ENCODE measurements at regions not wholly inside any gene's neighbourhood (a gene's known extent, or its start where the extent isn't known, plus 50 kb on each side); places are given as distances from the start of the nearest gene placed in this dataset.

DNA sequence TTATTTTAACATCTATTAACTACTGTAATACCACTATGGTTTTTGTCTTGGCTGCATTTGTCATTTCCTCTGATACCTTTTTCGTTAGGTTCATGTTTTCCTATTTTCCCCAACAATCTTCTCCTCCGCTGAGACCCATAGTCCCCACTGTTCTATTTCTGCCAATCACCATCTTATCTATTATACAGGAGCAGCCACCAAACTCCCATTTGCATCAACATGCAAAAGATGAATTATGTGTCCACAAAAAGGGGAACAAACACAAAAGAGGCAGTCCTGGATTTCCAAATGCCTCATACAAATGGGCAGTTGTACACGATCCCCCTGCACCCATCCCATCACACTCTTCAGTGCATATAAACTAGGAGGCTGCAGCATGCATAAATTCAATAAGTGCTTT, 121.7 kb upstream of the MYLIP start:
- no peak overlapping the region for H3K4me3 ChIP-seq (ENCODE audit: extremely low read depth, insufficient read depth, low read length, poor library complexity, severe bottlenecking)
- WGBS, 2 experiments (ENCODE audit: insufficient coverage in 2 of 2) = 90 to 96% methylated on average over 3 of the region's 3 CpGs
- no peaks in the 10 kb centered on the region for H3K4me1 ChIP-seq (ENCODE audit: control insufficient read depth, insufficient read depth, low read length, poor library complexity, severe bottlenecking)

DNA sequence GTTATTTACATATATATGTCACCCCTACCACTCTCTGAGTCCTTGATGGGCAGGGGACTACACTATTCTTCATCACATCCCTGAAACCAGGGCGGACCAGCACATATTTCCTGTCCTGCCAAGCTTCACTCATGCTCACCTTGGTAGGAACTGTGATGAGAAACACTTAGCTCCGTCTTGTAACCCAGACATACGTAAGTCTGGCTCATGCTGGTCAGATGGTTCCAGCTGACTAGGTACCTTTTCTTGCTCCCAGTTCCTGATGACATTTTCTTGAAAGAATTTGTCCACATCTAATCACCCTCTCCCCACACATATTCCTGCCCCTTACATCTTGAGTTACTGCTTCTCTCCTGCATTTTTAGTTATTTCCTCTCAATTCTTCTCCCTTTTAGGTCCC, 122.2 kb upstream of the MYLIP start:
- Histone ChIP-seq H3K4me1 (ENCODE audit: control insufficient read depth, insufficient read depth, low read length, poor library complexity, severe bottlenecking) (no peaks in the 10 kb centered on the region), H3K36me3 (ENCODE audit: control insufficient read depth, insufficient read depth, low read length) (no peaks in the 10 kb centered on the region), H3K27ac (ENCODE audit: low read depth, low read length, severe bottlenecking) (no peak overlapping the region), H3K9me3 (ENCODE audit: control insufficient read depth, low read length) (no peaks in the 10 kb centered on the region), H3K4me3 (ENCODE audit: extremely low read depth, insufficient read depth, low read length, poor library complexity, severe bottlenecking) (no peak overlapping the region)
- 96 to 100% methylated on average over 2 to 3 of the region's 3 CpGs for WGBS, 2 experiments (ENCODE audit: insufficient coverage in 2 of 2)

More for the DNA sequence above, 121.7 kb upstream of the MYLIP start:
- Histone ChIP-seq H3K27ac (ENCODE audit: low read depth, low read length, severe bottlenecking) (no peak overlapping the region), H3K9me3 (ENCODE audit: control insufficient read depth, low read length) (no peaks in the 10 kb centered on the region), H3K36me3 (ENCODE audit: control insufficient read depth, insufficient read depth, low read length) (no peaks in the 10 kb centered on the region)

DNA sequence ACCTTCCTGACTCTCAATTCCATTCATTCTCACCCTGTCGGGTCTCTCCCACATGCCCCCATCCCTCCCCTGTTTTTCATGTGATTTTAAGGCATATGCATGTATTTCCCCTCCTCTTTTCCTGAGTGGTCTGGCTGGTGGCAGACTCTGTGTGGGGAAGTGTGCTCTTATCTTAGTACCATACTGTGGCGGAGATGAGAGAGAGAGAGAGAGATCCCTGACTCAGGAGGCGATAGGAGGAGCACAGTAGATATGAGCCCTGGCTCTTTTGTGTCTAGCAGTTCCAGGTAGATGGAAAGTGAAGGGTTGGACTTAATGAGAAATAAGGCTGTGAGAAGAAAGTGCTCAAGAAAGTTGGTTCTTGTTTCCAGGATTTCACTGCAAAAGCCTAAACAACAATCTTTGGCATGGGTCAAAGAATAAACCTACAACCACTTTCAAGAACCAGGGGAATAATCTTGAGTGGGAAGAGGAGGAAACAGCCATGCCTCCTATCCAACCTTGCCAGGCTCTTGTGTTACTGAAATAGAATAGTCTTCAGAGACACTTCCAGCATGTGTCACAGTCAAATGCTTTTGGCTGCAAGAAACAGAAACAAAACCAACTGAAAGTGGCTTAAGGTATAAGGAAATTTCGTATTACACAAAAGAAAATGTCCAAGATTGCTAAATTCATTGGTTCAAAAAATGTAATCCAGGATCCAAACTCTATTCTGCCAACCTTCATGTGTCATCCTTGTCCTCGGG, 123.8 kb upstream of the MYLIP start:
- no peak overlapping the region for H3K4me3 ChIP-seq (ENCODE audit: extremely low read depth, insufficient read depth, low read length, poor library complexity, severe bottlenecking)

DNA sequence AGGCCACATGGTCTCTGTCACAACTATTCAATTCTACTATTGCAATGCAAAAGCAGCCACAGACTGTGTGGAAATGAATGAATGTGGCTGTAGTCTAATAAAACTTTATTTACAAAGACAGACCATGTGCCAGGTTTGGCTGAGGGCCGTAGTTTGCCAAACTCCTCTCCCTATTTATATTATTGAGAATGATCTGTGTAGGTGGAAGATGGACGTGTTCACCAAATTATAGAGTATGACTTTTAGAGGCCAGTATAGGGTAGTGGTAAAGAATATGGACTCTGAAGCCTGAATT, 125.7 kb upstream of the MYLIP start:
- H3K4me3 ChIP-seq (ENCODE audit: extremely low read depth, insufficient read depth, low read length, poor library complexity, severe bottlenecking) = no peak overlapping the region
- H3K4me1 ChIP-seq (ENCODE audit: control insufficient read depth, insufficient read depth, low read length, poor library complexity, severe bottlenecking) = no peaks in the 10 kb centered on the region
- H3K36me3 ChIP-seq (ENCODE audit: control insufficient read depth, insufficient read depth, low read length) = no peaks in the 10 kb centered on the region
- WGBS, 2 experiments (ENCODE audit: insufficient coverage in 2 of 2) = no CpG with 5 or more reads among the region's 2 CpGs
- H3K9me3 ChIP-seq (ENCODE audit: control insufficient read depth, low read length) = no peaks in the 10 kb centered on the region
- no peak overlapping the region for H3K27ac ChIP-seq (ENCODE audit: low read depth, low read length, severe bottlenecking)

More for the DNA sequence above, 123.8 kb upstream of the MYLIP start:
- Histone ChIP-seq H3K27ac (ENCODE audit: low read depth, low read length, severe bottlenecking) (no peak overlapping the region), H3K4me1 (ENCODE audit: control insufficient read depth, insufficient read depth, low read length, poor library complexity, severe bottlenecking) (no peaks in the 10 kb centered on the region), H3K36me3 (ENCODE audit: control insufficient read depth, insufficient read depth, low read length) (no peaks in the 10 kb centered on the region), H3K9me3 (ENCODE audit: control insufficient read depth, low read length) (no peaks in the 10 kb centered on the region)
- WGBS, 2 experiments (ENCODE audit: insufficient coverage in 2 of 2) = 77 to 88% methylated on average over 4 of the region's 5 CpGs

DNA sequence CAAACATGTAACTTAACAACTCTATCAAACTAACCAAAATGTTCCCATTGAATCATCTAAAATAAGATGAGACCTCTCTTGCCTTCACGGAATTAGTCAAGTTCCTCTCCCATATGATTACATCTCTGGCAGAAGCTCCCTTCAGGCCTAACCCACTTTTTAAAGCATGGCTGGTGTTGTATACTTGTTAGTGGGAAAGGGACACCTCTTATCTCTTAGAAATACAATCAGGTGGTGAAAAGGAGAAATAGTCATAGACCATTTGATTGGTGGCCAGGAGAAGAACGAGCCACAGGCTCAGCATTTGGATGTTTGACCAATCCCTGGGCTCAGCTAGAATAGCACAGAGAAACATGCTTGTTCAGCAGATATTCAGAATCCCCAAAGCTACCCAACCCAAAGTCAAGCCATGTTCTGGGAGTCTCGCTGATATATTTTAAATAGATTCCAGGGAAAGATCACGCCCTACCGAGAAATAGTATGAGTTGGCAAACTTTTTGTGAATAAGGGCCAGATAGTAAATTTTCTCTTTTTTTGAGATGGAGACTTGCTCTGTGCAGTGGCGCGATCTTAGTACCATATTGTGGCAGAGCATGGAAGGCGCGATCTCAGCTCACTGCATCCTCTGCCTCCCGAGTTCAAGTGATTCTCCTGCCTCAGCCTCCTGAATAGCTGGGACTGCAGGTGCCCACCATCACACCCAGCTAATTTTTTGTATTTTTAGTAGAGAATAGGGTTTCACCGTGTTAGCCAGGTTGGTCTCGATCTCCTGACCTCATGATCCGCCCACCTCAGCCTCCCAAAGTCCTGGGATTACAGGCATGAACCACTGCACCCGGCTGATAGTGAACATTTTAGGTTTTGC, 126.3 kb upstream of the MYLIP start:
- WGBS, 2 experiments (ENCODE audit: insufficient coverage in 2 of 2) = 92 to 96% methylated on average over 8 of the region's 14 CpGs
- Histone ChIP-seq H3K4me3 (ENCODE audit: extremely low read depth, insufficient read depth, low read length, poor library complexity, severe bottlenecking) (no peak overlapping the region), H3K36me3 (ENCODE audit: control insufficient read depth, insufficient read depth, low read length) (no peaks in the 10 kb centered on the region), H3K27ac (ENCODE audit: low read depth, low read length, severe bottlenecking) (no peak overlapping the region), H3K4me1 (ENCODE audit: control insufficient read depth, insufficient read depth, low read length, poor library complexity, severe bottlenecking) (peaks cover 2% of the 10 kb centered on the region), H3K9me3 (ENCODE audit: control insufficient read depth, low read length) (no peaks in the 10 kb centered on the region)

DNA sequence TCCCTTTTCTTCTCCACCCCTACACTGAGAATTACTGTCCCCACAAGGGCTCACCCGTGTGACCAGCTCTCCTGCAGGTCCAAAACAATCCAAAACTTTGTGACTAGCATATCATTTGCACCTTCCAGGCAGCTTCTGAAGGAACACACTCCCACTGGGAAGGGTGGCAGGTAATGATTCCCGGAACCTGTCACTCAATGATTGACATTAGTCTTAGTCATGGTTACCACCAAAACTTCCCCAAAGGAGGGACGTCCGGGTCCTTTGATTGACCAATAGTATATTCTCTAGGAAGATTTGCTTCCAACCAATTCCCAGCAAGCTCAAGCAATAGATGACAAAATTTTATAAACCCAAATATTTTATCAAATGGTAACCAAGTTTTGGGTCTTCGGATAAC, 127.7 kb upstream of the MYLIP start:
- H3K27ac ChIP-seq (ENCODE audit: low read depth, low read length, severe bottlenecking) = no peak overlapping the region
- H3K9me3 ChIP-seq (ENCODE audit: control insufficient read depth, low read length) = no peaks in the 10 kb centered on the region
- 89 to 100% methylated on average over 2 to 4 of the region's 5 CpGs for WGBS, 2 experiments (ENCODE audit: insufficient coverage in 2 of 2)
- H3K4me1 ChIP-seq (ENCODE audit: control insufficient read depth, insufficient read depth, low read length, poor library complexity, severe bottlenecking) = peaks cover 12% of the 10 kb centered on the region
- H3K4me3 ChIP-seq (ENCODE audit: extremely low read depth, insufficient read depth, low read length, poor library complexity, severe bottlenecking) = no peak overlapping the region
- H3K36me3 ChIP-seq (ENCODE audit: control insufficient read depth, insufficient read depth, low read length) = no peaks in the 10 kb centered on the region

DNA sequence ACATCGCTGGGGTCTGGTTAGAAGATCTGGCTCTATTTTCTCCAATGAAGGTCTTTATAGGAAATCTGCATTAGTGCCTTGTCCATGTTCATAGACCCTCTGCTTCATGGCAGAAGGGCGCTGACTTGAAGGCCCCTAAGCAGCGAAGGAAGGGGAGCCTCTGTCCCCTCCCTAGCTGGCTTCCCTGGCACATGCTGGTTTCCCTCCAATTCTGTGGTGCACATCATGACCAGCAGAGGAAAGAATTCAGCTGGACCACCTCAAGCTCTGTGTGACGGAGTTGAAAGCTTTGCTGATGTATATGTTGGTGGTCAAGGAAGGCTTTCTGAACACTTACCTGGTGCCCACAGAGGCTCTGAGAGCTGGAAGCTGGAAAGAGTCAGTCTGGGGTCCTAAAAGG, 129.7 kb upstream of the MYLIP start:
- H3K4me1 ChIP-seq (ENCODE audit: control insufficient read depth, insufficient read depth, low read length, poor library complexity, severe bottlenecking) = peaks cover 28% of the 10 kb centered on the region
- H3K27ac ChIP-seq (ENCODE audit: low read depth, low read length, severe bottlenecking) = no peak overlapping the region
- no peaks in the 10 kb centered on the region for H3K36me3 ChIP-seq (ENCODE audit: control insufficient read depth, insufficient read depth, low read length)
- 95 to 100% methylated on average over 4 of the region's 4 CpGs for WGBS, 2 experiments (ENCODE audit: insufficient coverage in 2 of 2)
- no peaks in the 10 kb centered on the region for H3K9me3 ChIP-seq (ENCODE audit: control insufficient read depth, low read length)
- no peak overlapping the region for H3K4me3 ChIP-seq (ENCODE audit: extremely low read depth, insufficient read depth, low read length, poor library complexity, severe bottlenecking)

DNA sequence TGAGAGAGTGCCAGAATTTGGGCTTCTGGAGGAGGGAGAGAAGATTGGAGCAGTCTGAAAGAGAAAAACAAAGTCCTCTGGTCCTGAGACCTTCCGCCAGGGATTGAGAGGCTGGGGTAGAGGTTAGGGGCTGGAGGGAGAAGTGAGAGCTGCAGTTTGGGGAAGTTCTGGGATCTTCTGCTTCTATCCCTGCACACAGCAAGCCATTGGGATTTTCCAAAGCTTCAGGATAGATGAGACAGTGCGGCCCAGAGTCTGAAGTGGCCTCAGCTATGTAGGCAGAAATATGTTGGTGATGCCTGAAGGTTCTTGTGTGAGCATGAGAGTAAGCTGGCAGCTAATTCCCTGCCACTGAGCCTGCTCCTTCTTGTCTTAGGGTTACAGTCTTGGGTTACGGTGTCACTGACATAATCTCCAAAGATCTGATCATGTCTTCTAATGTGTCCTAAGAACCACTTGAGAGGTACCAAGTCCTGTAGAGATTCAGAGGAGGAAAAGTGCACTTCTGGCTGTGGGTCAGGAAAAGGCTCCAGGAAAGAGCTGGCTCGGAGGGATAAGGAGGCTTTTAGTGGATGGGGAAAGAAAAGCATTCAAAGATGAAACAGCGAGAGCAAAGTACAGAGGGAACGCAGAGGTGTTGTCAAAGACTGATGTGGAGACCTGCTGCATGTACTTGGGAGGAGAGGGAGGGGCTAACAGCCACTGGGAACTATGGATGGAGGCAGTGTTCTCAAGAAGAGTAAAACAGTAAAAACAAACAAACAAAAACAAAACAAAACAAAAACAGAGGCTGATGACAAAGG, 131.1 kb upstream of the MYLIP start:
- H3K4me3 ChIP-seq (ENCODE audit: extremely low read depth, insufficient read depth, low read length, poor library complexity, severe bottlenecking) = no peak overlapping the region
- H3K36me3 ChIP-seq (ENCODE audit: control insufficient read depth, insufficient read depth, low read length) = no peaks in the 10 kb centered on the region
- 77 to 88% methylated on average over 5 to 6 of the region's 6 CpGs for WGBS, 2 experiments (ENCODE audit: insufficient coverage in 2 of 2)
- H3K27ac ChIP-seq (ENCODE audit: low read depth, low read length, severe bottlenecking) = peak overlapping the region; percentile 44
- no peaks in the 10 kb centered on the region for H3K9me3 ChIP-seq (ENCODE audit: control insufficient read depth, low read length)
- H3K4me1 ChIP-seq (ENCODE audit: control insufficient read depth, insufficient read depth, low read length, poor library complexity, severe bottlenecking) = peaks cover 28% of the 10 kb centered on the region

DNA sequence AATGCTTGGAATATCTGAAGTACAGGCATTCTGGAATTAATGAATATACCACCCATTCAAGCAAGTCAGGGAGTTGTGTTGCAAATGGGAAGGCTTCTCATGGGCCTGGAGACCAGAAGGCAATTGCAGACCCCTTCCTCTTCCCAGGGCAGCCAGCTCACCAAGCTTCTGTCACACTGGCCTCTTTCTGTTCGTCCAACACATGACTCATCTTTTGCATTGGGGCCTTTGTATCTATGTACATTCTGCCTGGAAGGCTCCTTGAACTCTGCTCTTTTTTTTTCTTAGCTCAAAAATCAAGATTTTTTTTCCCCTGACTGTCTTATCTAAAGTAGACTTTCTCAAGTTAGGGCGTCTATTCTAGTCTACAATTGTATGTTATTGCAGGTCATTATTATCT, 132.9 kb upstream of the MYLIP start:
- Histone ChIP-seq H3K27ac (ENCODE audit: low read depth, low read length, severe bottlenecking) (peak overlapping the region; percentile 25), H3K36me3 (ENCODE audit: control insufficient read depth, insufficient read depth, low read length) (no peaks in the 10 kb centered on the region), H3K4me1 (ENCODE audit: control insufficient read depth, insufficient read depth, low read length, poor library complexity, severe bottlenecking) (peaks cover 28% of the 10 kb centered on the region), H3K9me3 (ENCODE audit: control insufficient read depth, low read length) (no peaks in the 10 kb centered on the region), H3K4me3 (ENCODE audit: extremely low read depth, insufficient read depth, low read length, poor library complexity, severe bottlenecking) (no peak overlapping the region)
- WGBS, 2 experiments (ENCODE audit: insufficient coverage in 2 of 2) = 58 to 78% methylated on average over 1 of the region's 2 CpGs

DNA sequence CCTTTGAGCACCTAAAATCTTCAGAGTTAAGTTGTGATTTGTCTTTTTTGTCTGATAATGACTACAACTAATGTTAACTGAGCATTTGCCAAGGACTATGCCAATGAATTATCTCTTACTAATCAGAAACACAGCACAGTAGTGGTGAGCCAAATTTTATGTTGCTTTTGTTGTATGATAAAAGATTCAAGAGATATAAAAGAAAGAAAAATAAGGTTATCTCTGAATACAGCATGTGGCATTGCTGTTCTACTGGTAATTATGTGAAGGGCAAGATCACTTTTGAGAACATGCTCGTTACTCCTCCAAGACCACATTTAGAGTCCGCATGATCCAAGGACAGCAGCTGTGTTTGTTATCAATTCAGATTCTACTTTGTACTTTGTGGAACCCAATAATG, 133.4 kb upstream of the MYLIP start:
- WGBS, 2 experiments (ENCODE audit: insufficient coverage in 2 of 2) = 100% methylated on average over 1 to 2 of the region's 2 CpGs
- H3K36me3 ChIP-seq (ENCODE audit: control insufficient read depth, insufficient read depth, low read length) = no peaks in the 10 kb centered on the region

More for the DNA sequence above, 133.4 kb upstream of the MYLIP start:
- Histone ChIP-seq H3K27ac (ENCODE audit: low read depth, low read length, severe bottlenecking) (peak overlapping the region; percentile 73), H3K9me3 (ENCODE audit: control insufficient read depth, low read length) (no peaks in the 10 kb centered on the region), H3K4me3 (ENCODE audit: extremely low read depth, insufficient read depth, low read length, poor library complexity, severe bottlenecking) (no peak overlapping the region), H3K4me1 (ENCODE audit: control insufficient read depth, insufficient read depth, low read length, poor library complexity, severe bottlenecking) (peaks cover 28% of the 10 kb centered on the region)

Data from mesodermal cell (in vitro differentiated cells).